Prostate gland (tissue), 2 donors: ENCODE measurements at regions not wholly inside any gene's neighbourhood (a gene's known extent, or its start where the extent isn't known, plus 50 kb on each side); places are given as distances from the start of the nearest gene placed in this dataset.

Experiments
- CTCF ChIP-seq, 4 experiments: fragments of 200-600 bp in 2 of 4; fragments of 450-650 bp in 2 of 4; sonication (generic) in 2 of 4; IDR thresholded peaks; 1 replicate in 3 of 4; 2 replicates in 1 of 4; pipeline ENCODE4 v1.5.1; 2016 to 2019; ENCODE audit warnings: antibody characterized with exemption in 4 of 4, mild to moderate bottlenecking in 2 of 4, moderate library complexity in 2 of 4
- POLR2A ChIP-seq: fragments of 450-650 bp; IDR thresholded peaks from one replicate; pipeline ENCODE4 v1.6.1; 2016; ENCODE audit warnings: antibody characterized with exemption, mild to moderate bottlenecking
- POLR2AphosphoS5 ChIP-seq: sonication (generic); formaldehyde crosslinking; IDR thresholded peaks from one replicate; pipeline ENCODE4 v1.6.1; 2017; ENCODE audit warnings: antibody characterized with exemption

- TF ChIP-seq CTCF (IDR thresholded peaks at IDR 0.05) (no peak), POLR2AphosphoS5 (no peak), POLR2A (no peak)
Observed at GRCh38 chr9:118596374-118597015, 772.7 kb downstream of the BRINP1 start.
